Suprapubic skin (tissue), 4 donors: ENCODE measurements at regions not wholly inside any gene's neighbourhood (a gene's known extent, or its start where the extent isn't known, plus 50 kb on each side); places are given as distances from the start of the nearest gene placed in this dataset.

ENCODE experiments used
- DNase-seq, 2 donors: peaks; one replicate each; pipeline ENCODE4 v3.0.0-alpha.2; 2019; ENCODE audit warnings: low spot score in 2 of 2
- H3K27ac ChIP-seq: fragments of 200-600 bp; sonication (generic); one replicate; pipeline ENCODE4 v1.5.1; 2019
- H3K27me3 ChIP-seq: fragments of 200-600 bp; sonication (generic); one replicate; pipeline ENCODE4 v1.5.1; 2019
- H3K36me3 ChIP-seq: fragments of 200-600 bp; sonication (generic); one replicate; pipeline ENCODE4 v1.5.1; 2019
- H3K4me1 ChIP-seq: fragments of 200-600 bp; sonication (generic); one replicate; pipeline ENCODE4 v1.5.1; 2019
- H3K4me3 ChIP-seq: fragments of 200-600 bp; sonication (generic); one replicate; pipeline ENCODE4 v1.5.1; 2019; ENCODE audit warnings: mild to moderate bottlenecking
- H3K9me3 ChIP-seq: fragments of 200-600 bp; sonication (generic); one replicate; pipeline ENCODE4 v1.5.1; 2019
- EP300 ChIP-seq: sonication (generic); formaldehyde crosslinking; IDR thresholded peaks from one replicate; pipeline ENCODE4 v1.6.1; 2017; ENCODE audit warnings: antibody characterized with exemption
- POLR2A ChIP-seq, 2 donors: fragments of 450-650 bp; IDR thresholded peaks; one replicate each; pipeline ENCODE4 v1.6.1; 2017; ENCODE audit warnings: antibody characterized with exemption in 2 of 2, mild to moderate bottlenecking in 2 of 2, moderate library complexity in 2 of 2
- POLR2AphosphoS5 ChIP-seq, 3 donors: sonication (generic); formaldehyde crosslinking; IDR thresholded peaks; one replicate each; pipeline ENCODE4 v1.6.1; 2017; ENCODE audit warnings: antibody characterized with exemption in 3 of 3
- WGBS: methylation state at CpG from one replicate; pipeline ENCODE4 v1.1.5; 2018; 5-methylcytosine and 5-hydroxymethylcytosine counted together
- TF ChIP-seq, protein P1 (sequence below), 2 donors: fragments of 200-600 bp in 1 of 2; fragments of 450-650 bp in 1 of 2; sonication (generic) in 1 of 2; IDR thresholded peaks; one replicate each; pipeline ENCODE4 v1.5.1; 2016 to 2019; ENCODE audit warnings: antibody characterized with exemption in 2 of 2, mild to moderate bottlenecking in 1 of 2, moderate library complexity in 1 of 2

- Histone ChIP-seq H3K36me3 (no peaks in the 10 kb centered on the region), H3K27me3 (no peaks in the 10 kb centered on the region), H3K27ac (no peak overlapping the region), H3K4me3 (no peak overlapping the region), H3K4me1 (no peaks in the 10 kb centered on the region), H3K9me3 (no peaks in the 10 kb centered on the region)
- DNase-seq: no peak
- TF ChIP-seq EP300 (no peak), POLR2A (IDR thresholded peaks at IDR 0.05) (no peak), POLR2AphosphoS5 (IDR thresholded peaks at IDR 0.05) (no peak)
- TF ChIP-seq, protein P1, sequence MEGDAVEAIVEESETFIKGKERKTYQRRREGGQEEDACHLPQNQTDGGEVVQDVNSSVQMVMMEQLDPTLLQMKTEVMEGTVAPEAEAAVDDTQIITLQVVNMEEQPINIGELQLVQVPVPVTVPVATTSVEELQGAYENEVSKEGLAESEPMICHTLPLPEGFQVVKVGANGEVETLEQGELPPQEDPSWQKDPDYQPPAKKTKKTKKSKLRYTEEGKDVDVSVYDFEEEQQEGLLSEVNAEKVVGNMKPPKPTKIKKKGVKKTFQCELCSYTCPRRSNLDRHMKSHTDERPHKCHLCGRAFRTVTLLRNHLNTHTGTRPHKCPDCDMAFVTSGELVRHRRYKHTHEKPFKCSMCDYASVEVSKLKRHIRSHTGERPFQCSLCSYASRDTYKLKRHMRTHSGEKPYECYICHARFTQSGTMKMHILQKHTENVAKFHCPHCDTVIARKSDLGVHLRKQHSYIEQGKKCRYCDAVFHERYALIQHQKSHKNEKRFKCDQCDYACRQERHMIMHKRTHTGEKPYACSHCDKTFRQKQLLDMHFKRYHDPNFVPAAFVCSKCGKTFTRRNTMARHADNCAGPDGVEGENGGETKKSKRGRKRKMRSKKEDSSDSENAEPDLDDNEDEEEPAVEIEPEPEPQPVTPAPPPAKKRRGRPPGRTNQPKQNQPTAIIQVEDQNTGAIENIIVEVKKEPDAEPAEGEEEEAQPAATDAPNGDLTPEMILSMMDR (IDR thresholded peaks at IDR 0.05): no peak
- 40% methylated on average over 1 of the region's 1 CpG for WGBS
These were observed 55.0 kb upstream of the NMNAT3 start for GRCh38 chr3:139732729-139733128.

DNA sequence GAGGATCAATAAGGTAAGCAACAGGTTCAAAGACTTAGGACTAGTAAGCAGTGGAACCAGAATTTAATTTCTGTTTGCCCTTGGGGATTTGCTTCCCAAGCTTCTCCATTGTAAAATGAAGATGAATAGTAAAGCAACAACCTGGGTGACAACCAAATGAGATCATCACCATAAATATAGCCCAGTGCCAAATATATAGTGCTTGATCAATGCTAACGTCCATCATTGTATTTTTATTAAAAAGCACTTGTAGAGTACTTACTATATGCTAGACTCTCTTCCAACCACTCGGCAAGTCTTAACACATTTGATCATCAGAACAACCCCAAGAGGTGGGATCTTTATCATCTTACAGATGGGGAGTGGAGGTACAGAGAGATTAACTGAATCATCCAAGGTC lies 51.5 kb upstream of the NMNAT3 start:
- TF ChIP-seq EP300 (no peak), POLR2AphosphoS5 (IDR thresholded peaks at IDR 0.05) (no peak), POLR2A (IDR thresholded peaks at IDR 0.05) (no peak)
- TF ChIP-seq, protein P1 (IDR thresholded peaks at IDR 0.05): no peak
- 82% methylated on average over 2 of the region's 2 CpGs for WGBS

DNA sequence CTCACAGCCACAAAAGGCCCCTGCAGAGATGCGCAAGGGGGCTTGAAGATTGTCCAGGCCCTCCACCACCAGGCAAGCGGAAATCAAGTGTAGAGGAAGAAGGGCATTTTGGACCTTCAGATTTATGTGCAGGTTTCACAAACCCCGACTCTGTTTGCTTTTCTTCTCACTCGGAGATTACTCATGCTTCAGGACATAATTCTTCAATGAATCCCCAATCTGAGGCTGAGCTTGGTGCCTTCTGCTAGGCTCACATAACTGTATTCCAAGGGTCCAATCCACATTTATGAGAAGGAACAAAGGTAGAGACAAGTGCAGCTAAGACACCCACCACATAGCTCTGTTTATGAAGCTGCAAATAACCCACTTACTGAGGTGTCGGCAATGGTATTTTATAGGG lies 50.6 kb upstream of the NMNAT3 start:
- H3K36me3 ChIP-seq: no peaks in the 10 kb centered on the region
- no peaks in the 10 kb centered on the region for H3K27me3 ChIP-seq
- no peaks in the 10 kb centered on the region for H3K4me1 ChIP-seq
- no peaks in the 10 kb centered on the region for H3K9me3 ChIP-seq
- WGBS: 93% methylated on average over 5 of the region's 5 CpGs
- DNase-seq: no peak
- TF ChIP-seq POLR2A (IDR thresholded peaks at IDR 0.05) (no peak), POLR2AphosphoS5 (IDR thresholded peaks at IDR 0.05) (no peak), EP300 (no peak)
- TF ChIP-seq, protein P1 (IDR thresholded peaks at IDR 0.05): no peak
- no peak overlapping the region for H3K27ac ChIP-seq
- H3K4me3 ChIP-seq: no peak overlapping the region

More for the DNA sequence above, 51.5 kb upstream of the NMNAT3 start:
- H3K27me3 ChIP-seq: no peaks in the 10 kb centered on the region
- no peak for DNase-seq
- H3K4me1 ChIP-seq: no peaks in the 10 kb centered on the region
- no peak overlapping the region for H3K27ac ChIP-seq
- H3K9me3 ChIP-seq: no peaks in the 10 kb centered on the region
- no peaks in the 10 kb centered on the region for H3K36me3 ChIP-seq
- H3K4me3 ChIP-seq: no peak overlapping the region
